Neutrophil (primary cell): ENCODE measurements at regions not wholly inside any gene's neighbourhood (a gene's known extent, or its start where the extent isn't known, plus 50 kb on each side); places are given as distances from the start of the nearest gene placed in this dataset.

Source experiments
- H3K27ac ChIP-seq: fragments of 200-600 bp; sonication (generic); 2 replicates; pipeline ENCODE4 v1.5.1; 2016; ENCODE audit warnings: mild to moderate bottlenecking, moderate library complexity
- H3K27me3 ChIP-seq: fragments of 200-600 bp; sonication (generic); 2 replicates; pipeline ENCODE4 v1.6.0; 2016; ENCODE audit warnings: mild to moderate bottlenecking
- H3K36me3 ChIP-seq: fragments of 200-600 bp; sonication (generic); 2 replicates; pipeline ENCODE4 v1.5.1; 2017
- H3K4me1 ChIP-seq, 2 experiments: fragments of 200-600 bp in 1 of 2; sonication (generic) in 1 of 2; 1 replicate in 1 of 2; 2 replicates in 1 of 2; pipeline versions ENCODE4 v1.5.1 to v1.6.1; 2013 to 2016; ENCODE audit warnings: low read depth in 1 of 2, low read length in 1 of 2, mild to moderate bottlenecking in 1 of 2, moderate library complexity in 1 of 2; ENCODE audit not compliant: control insufficient read depth in 1 of 2, insufficient read depth in 1 of 2
- H3K4me3 ChIP-seq, 2 experiments: fragments of 200-600 bp in 1 of 2; sonication (generic) in 1 of 2; 1 replicate in 1 of 2; 2 replicates in 1 of 2; pipeline ENCODE4 v1.5.1; 2013 to 2016; ENCODE audit warnings: low read depth in 1 of 2, low read length in 1 of 2, mild to moderate bottlenecking in 1 of 2, moderate library complexity in 1 of 2
- H3K9me3 ChIP-seq: fragments of 200-600 bp; sonication (generic); 2 replicates; pipeline ENCODE4 v1.5.1; 2016
- CTCF ChIP-seq: fragments of 200-600 bp; sonication (generic); IDR thresholded peaks from 2 replicates; pipeline ENCODE4 v1.5.1; 2016; ENCODE audit warnings: antibody characterized with exemption

DNA sequence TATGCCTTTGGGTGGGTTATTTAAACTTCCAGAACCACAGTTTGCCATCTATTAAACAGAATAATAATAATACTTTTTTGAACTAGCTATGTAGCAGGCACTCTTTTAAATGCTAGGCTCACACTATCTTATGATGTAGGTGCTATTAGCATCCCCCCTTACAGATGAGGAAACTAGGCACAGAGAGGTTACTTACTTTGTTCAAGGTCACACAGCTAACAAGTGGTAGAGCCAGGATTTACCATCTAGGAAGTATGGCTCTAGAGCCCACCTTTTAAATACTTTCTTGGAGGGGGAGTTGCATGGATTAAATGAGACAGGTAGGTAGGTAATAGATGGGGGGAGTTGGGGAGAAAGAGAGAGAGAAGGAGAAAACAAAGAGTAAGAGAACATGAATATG lies 95.3 kb upstream of the NR3C1 start:
- no peaks in the 10 kb centered on the region for H3K36me3 ChIP-seq

DNA sequence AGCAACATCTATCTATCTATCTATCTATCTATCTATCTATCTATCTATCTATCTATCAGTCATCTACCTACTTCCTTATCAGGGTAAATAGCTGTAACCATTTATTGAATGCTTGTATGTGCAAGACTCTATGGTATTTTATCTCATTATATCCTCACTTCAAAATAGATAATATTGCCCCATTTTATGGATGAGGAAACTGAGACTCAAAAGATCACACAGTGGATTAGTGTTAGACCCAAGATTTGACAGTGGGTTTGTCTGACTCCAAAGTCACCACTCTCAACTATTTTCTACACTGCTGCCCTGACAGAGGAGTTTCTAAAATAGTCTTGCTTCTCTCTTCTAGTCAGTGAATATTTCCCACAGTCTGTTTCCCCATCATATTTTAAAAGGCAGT lies 94.3 kb upstream of the NR3C1 start:
- H3K9me3 ChIP-seq, result no peaks in the 10 kb centered on the region
- no peak overlapping the region for H3K27ac ChIP-seq
- no peak for TF ChIP-seq CTCF
- peaks cover 10 to 11% of the 10 kb centered on the region in 2 experiments for H3K4me1 ChIP-seq
- H3K36me3 ChIP-seq, result no peaks in the 10 kb centered on the region
- H3K4me3 ChIP-seq, result no peak overlapping the region
- no peaks in the 10 kb centered on the region for H3K27me3 ChIP-seq

More for the DNA sequence above, 95.3 kb upstream of the NR3C1 start:
- H3K27me3 ChIP-seq, result no peaks in the 10 kb centered on the region
- H3K4me1 ChIP-seq, result peaks cover 10 to 11% of the 10 kb centered on the region in 2 experiments
- TF ChIP-seq CTCF, result no peak
- no peak overlapping the region for H3K27ac ChIP-seq
- no peaks in the 10 kb centered on the region for H3K9me3 ChIP-seq
- H3K4me3 ChIP-seq, result no peak overlapping the region

DNA sequence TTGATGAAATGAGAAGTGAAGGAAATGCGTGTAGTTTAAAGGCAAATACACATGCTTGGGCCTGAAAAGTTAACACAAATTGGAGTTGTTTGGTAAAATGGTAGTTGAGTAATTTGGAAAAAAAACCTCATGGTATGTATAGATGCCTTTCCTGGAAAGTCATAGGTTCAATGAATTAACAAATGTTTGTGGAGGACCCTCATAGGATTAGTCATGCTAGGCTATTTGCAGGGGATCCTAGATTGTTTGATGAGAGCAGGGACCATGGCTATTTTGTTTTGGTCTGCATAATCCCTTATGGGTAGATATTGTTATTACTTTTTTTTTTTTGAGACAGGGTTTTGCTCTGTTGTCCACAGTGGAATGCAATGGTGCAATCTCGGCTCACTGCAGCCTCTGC lies 93.5 kb upstream of the NR3C1 start:
- no peak overlapping the region for H3K4me3 ChIP-seq
- H3K27ac ChIP-seq, result no peak overlapping the region
- no peak for TF ChIP-seq CTCF
- no peaks in the 10 kb centered on the region for H3K9me3 ChIP-seq
- peaks cover 16% of the 10 kb centered on the region in 2 experiments for H3K4me1 ChIP-seq
- no peaks in the 10 kb centered on the region for H3K27me3 ChIP-seq
- no peaks in the 10 kb centered on the region for H3K36me3 ChIP-seq

DNA sequence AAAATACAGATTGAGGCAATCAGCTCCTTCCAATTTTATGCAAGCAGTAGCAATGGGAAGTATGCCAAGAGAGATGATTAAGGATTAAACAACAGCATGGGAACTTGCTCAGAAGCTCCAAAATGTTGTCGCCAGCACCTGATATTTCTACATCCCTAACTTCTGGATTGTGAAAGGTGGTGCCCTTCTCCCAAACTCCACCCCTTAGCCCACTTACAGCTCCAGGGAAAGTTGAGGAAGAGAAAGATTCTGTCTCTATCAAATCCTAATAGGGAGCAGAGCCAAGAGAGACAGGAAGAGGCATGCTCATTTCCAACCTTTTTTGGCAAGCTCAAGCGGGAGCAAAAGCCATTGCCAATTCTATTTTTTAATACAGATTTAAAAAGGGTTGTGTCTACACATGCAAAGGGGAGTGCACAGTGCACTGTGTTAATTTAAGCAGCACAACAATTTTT lies 92.4 kb upstream of the NR3C1 start:
- no peak overlapping the region for H3K27ac ChIP-seq
- no peak for TF ChIP-seq CTCF

DNA sequence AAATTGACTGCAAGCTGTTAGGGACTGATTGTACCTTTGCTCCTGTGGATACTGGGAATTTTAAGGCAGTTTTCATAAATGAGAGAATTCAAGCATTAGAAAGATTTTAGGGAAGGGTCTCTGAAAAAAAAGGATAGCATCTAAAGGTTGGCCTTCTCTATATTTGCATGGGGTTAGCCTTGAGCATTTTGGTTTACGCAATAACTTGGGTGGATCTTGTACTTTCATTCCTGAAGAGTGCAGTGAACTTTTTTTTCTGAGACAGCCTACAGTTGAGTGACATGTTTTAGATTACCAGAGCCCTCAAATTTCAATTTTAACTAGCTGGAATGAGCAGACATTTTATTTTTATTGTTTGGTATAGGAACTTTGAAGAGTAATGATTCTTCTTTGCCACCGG lies 91.6 kb upstream of the NR3C1 start:
- Histone ChIP-seq H3K4me1 (peaks cover 26 to 27% of the 10 kb centered on the region in 2 experiments), H3K36me3 (no peaks in the 10 kb centered on the region), H3K27ac (no peak overlapping the region), H3K4me3 (no peak overlapping the region), H3K9me3 (no peaks in the 10 kb centered on the region), H3K27me3 (no peaks in the 10 kb centered on the region)
- no peak for TF ChIP-seq CTCF

More for the DNA sequence above, 92.4 kb upstream of the NR3C1 start:
- Histone ChIP-seq H3K4me3 (no peak overlapping the region), H3K4me1 (peaks cover 26 to 27% of the 10 kb centered on the region in 2 experiments), H3K27me3 (no peaks in the 10 kb centered on the region), H3K36me3 (no peaks in the 10 kb centered on the region), H3K9me3 (no peaks in the 10 kb centered on the region)

GRCh38 chr5:143494595-143494994 lies 91.1 kb upstream of the NR3C1 start:
- no peak overlapping the region for H3K27ac ChIP-seq
- no peaks in the 10 kb centered on the region for H3K9me3 ChIP-seq
- peaks cover 26 to 27% of the 10 kb centered on the region in 2 experiments for H3K4me1 ChIP-seq
- no peaks in the 10 kb centered on the region for H3K27me3 ChIP-seq
- no peak overlapping the region for H3K4me3 ChIP-seq
- no peak for TF ChIP-seq CTCF
- H3K36me3 ChIP-seq, result no peaks in the 10 kb centered on the region
